ENCODE measurements at regions not wholly inside any gene's neighbourhood (a gene's known extent, or its start where the extent isn't known, plus 50 kb on each side); places are given as distances from the start of the nearest gene placed in this dataset.
A peak's percentile ranks its signal among the peaks of the same experiment; 100 is the strongest.

DNA sequence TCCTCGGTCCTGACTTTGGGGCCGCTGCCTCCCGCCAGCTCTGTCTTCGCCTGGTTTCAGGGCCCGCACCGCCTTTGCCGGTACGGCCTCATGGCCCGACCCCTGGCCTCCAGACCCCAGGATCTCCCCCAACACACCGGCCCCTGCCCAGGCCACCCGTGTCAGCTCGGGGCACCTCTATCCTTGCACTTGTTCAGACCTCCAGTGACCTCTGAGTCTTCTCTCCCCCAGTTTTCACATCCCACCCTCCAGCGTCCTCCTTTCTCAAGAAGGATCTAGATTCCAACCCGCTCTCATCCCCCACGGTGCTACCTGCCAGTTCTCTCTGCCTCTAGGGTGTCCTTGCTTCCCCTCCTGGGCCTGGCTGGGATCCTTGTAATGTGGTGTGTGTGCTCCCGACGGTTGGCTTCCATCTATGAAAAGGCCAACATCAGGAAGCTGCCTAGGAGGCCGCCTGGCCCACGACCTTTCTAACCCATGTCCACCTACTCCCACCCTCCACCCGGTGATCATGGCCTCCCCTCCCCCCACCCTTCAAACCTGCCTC lies 61.1 kb downstream of the SPATA31C2 start:
- DNase-seq (ENCODE audit: low read depth in 2 of 3, low spot score in 2 of 3): no peak

- peak in 2 of 3 experiments; percentile 6 to 17 for DNase-seq (ENCODE audit: low read depth in 2 of 3, low spot score in 2 of 3)
Measured at GRCh38 chr9:88076286-88077070, 61.8 kb downstream of the SPATA31C2 start.

- DNase-seq (ENCODE audit: low read depth in 2 of 3, low spot score in 2 of 3): no peak
Measured at GRCh38 chr9:88075966-88076285, 62.3 kb downstream of the SPATA31C2 start.

GRCh38 chr9:88075506-88075905 lies 62.8 kb downstream of the SPATA31C2 start:
- no peak for DNase-seq (ENCODE audit: low read depth in 2 of 3, low spot score in 2 of 3)

- no peak for DNase-seq (ENCODE audit: low read depth in 2 of 3, low spot score in 2 of 3)
Measured at GRCh38 chr9:88074931-88075330, 63.3 kb downstream of the SPATA31C2 start.

DNA sequence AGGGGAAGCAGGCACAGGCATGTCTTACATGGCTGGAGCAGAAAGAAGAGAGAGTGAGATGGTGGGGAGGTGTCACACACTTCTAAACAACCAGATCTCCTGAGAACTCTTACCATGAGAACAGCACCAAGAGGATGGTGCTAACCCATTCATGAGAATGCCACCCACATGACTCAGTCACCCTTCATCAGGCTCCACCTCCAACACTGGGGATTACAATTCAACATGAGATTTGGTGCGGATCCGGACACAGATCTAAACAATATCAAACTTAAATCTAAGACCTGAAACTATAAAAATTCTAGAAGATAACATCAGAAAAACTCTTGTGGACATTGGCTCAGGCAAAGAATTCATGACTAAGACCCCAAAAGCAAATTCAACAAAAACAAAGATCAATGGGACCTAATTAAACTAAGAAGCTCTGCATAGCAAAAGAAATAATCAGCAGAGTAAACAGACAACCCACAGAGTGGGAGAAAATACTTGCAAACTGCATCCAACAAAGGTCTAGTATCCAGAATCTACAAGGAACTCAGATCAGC lies 65.4 kb downstream of the SPATA31C2 start:
- DNase-seq (ENCODE audit: low read depth in 2 of 3, low spot score in 2 of 3): no peak

GRCh38 chr9:88071331-88071730 lies 66.9 kb downstream of the SPATA31C2 start:
- DNase-seq (ENCODE audit: low read depth in 2 of 3, low spot score in 2 of 3): no peak

DNA sequence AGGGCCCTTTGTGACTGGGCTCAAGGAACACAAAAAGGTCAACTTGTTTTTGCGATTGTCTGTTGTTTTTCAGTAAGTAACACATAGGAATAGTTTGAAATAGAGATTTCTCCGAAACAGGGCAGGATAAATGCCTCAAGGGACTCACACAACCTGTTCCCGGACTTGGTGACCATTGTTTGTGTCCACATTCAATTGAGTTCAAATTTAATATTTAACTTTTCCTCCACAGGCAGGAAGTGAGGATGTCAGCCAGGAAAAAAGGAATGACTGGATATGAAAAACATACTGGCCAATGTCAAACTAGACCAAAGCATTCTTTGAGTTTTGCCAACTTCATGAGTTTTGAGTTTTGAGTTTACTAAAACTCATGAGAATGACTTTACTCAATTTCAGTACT lies 72.7 kb downstream of the SPATA31C2 start:
- DNase-seq (ENCODE audit: low read depth in 2 of 3, low spot score in 2 of 3): no peak

DNA sequence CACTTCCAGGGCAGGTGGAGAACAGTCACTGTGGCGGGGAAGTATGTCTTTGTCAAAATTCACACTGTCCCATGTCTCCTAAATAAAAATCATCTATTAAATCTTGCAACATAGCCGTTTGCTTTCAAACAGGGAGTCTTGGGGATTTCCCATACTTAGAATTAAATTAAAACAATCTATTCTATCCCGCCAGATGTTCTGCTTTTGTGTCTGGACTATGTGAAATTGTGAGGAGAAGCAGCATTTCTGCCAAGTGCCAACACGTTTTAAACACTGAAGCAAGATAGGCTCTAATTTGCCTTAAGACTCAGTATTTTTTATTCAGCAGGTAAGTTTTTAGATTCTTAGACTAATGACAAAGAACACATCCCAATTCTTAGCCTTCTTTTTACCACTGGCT lies 73.7 kb downstream of the SPATA31C2 start:
- DNase-seq (ENCODE audit: low read depth in 2 of 3, low spot score in 2 of 3): no peak

DNA sequence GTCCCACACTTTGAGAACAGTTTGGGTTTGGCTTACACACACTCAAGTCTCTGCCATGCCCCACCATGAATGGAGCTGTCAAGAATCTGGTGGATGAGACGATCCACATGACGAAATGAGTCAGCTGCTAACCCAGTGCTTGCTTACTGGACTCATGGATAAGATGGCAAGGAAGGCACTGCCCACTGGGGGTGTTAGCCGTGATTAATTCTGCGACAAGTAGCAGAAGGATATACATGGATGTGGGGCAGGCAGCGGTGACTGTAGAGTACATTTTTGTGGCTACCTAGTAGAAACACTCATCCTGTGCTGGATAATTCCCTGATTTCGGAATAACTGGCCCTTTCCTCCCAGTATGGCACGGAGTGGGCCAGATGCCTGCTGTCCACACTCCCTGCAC lies 77.5 kb downstream of the SPATA31C2 start:
- DNase-seq (ENCODE audit: low read depth in 2 of 3, low spot score in 2 of 3): no peak

GRCh38 chr9:88059469-88059868 lies 78.8 kb downstream of the SPATA31C2 start:
- no peak for DNase-seq (ENCODE audit: low read depth in 2 of 3, low spot score in 2 of 3)

DNA sequence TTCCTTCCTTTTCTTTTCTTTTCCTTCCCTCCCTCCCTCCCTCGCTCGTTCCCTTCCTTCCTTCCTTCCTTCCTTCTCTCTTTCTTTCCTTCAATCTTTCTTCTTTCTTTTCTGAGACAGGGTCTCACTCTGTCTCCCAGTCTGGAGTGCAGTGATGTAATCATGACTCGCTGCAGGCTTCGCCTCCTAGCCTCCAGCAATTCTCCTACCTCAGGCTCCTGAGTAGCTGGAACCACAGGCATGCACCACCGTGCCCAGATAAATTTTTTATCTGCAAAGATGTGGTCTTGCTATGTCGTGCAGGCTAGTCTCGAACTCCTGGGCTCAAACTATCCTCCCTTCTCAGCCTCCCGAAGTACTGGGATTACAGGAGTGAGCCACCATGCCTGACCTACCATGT lies 81.4 kb downstream of the SPATA31C2 start:
- no peak for DNase-seq (ENCODE audit: low read depth in 2 of 3, low spot score in 2 of 3)

GRCh38 chr9:88053856-88054501 lies 79.6 kb upstream of the CDK20 start:
- DNase-seq (ENCODE audit: low read depth in 2 of 3, low spot score in 2 of 3): no peak

DNA sequence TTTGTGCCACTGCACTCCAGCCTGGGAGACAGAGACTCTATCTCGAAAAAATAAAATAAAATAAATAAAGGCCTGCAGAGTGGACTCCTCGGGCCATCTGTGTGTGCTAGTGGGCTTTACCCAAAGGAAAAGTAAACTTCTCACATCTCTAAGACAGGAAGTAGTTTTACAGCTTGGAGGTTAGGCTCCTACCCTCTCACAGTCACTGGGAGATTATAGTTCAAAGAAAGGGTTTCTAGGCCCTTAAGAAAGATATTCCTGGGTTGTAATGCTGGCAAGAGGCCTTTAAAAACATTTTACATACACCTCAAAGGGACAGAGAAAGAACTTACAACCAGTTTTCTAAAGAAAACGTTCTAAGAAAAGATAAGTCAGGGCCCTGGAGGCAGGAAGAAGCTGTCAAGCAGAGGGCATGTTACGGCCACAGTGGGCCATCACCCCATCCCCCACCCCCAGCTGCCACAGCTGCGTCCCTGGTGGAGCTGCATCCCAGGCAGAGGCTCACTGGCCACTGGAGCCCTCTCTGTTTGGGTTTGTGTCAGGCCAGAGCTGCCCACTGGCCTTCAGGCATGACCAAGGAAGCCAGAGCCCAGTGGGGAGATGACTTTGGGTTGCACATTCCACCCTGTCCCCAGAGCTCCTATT lies 78.1 kb upstream of the CDK20 start:
- DNase-seq (ENCODE audit: low read depth in 2 of 3, low spot score in 2 of 3): no peak

DNA sequence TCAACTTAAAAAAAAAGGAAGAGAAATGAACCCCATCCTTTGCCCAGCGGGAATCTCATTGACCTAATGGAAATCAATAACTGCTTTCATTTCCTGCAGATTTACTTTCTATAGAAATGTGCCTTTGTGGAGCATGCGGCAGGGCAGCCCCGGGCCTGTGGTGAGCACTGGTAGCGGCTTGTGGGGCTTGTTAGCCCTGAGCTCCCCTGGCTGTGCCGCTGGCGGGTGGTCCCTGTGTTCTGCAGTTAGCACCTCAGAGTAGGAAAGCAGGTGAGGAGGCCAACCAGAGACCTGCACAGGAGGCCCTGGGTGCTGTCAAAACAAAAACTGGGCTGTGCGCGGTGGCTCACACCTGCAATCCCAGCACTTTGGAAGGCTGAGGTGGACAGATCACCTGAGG lies 76.8 kb upstream of the CDK20 start:
- DNase-seq (ENCODE audit: low read depth in 2 of 3, low spot score in 2 of 3): no peak

DNA sequence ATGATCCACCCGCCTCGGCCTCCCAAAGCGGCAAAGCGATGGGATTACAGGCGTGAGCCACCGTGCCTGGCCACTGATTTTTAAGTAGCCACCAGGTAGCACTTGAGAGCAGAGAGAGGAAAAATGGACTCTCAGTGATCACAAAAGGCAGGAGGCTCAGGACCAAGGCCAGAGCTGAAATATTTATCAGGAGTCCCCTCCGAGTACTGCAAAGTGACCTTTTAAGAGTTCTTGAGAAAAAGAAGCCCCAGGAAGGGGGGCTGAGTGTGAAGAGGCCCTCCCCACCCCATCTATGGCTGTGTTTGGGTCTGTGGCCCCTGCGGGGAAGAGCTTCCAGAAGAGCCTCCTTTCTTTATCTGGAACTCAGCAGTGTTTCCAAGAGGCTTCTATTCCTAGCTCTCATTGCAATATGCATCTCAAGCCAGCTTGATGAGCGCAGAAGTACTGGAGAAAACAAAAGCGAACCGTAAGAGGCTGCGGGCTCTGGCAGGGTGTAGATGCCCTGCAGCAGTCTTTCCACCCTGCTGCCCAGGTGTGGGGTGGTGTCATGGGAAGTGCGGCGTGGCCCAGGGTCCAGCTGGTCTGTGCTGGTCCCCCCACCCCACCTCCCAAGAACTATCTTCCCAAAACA lies 75.5 kb upstream of the CDK20 start:
- DNase-seq (ENCODE audit: low read depth in 2 of 3, low spot score in 2 of 3): no peak

DNA sequence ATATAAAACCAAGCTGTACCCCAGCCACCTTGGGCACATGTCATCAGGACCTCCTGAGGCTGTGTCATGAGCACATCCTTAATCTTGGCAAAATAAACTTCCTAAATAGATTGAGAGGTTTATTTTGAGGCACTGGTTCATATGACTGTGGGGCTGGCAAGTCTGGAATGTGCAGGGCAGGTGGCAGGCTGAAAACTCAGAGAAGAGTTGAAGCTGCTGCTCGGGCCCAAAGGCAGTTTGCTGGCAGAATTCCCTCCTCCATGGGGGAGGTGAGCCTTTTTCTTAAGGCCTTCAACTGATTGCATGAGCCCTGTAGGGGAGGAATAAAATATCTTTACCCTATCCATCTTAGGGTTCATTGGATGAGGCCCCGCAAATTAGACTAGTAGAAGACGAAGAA lies 72.2 kb upstream of the CDK20 start:
- DNase-seq (ENCODE audit: low read depth in 2 of 3, low spot score in 2 of 3): no peak

DNA sequence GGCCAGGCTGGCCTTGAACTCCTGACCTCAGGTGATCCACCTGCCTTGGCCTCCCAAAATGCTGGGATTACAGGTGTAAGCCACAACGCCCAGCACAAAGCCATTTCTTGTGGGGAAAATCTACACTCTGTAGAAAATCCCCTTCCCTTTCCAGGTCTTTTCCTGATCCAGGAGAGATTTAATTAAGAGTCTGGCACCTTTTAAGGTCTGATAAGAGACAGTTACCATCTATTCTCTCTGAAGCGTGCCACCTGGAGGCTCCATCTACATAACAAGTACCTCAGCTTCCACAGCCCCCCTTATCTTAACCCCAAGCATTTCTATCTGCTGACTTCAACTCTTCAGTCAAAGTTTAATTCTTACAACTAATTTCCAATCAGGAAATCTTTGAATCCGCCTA lies 71.4 kb upstream of the CDK20 start:
- no peak for DNase-seq (ENCODE audit: low read depth in 2 of 3, low spot score in 2 of 3)

GRCh38 chr9:88044200-88044599 lies 69.9 kb upstream of the CDK20 start:
- no peak for DNase-seq (ENCODE audit: low read depth in 2 of 3, low spot score in 2 of 3)

GRCh38 chr9:88043647-88044046 lies 69.3 kb upstream of the CDK20 start:
- DNase-seq (ENCODE audit: low read depth in 2 of 3, low spot score in 2 of 3): no peak

DNA sequence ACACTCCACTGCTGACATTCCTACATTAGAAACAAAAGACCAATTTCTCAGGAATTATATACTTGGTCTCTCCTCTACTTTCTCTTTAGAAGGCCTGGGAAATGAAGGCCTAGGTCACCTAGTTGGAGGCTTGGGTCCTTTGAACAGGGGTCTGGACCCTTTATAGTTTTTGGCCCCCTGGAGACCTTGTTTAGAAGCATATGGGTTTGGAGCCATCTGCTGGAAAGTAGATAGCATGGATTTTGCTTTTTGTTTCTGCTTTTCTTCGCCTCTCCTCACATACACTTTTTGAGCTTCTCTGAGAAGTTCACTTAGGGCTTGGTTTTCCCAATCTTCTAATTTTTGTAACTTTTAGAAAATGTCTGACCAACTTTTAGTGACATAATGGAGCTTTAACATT lies 67.1 kb upstream of the CDK20 start:
- DNase-seq (ENCODE audit: low read depth in 2 of 3, low spot score in 2 of 3): no peak

All from activated CD8-positive, alpha-beta memory T cell treated with anti-CD3 and anti-CD28 coated beads for 48 hours (primary cell).